OCI-LY1 (cell line): ENCODE measurements at regions not wholly inside any gene's neighbourhood (a gene's known extent, or its start where the extent isn't known, plus 50 kb on each side); places are given as distances from the start of the nearest gene placed in this dataset.

ENCODE experiments used
- H2AFZ ChIP-seq: fragments of 200-600 bp; sonication (generic), shearing (Covaris generic); 2 replicates; pipeline ENCODE4 v1.6.0; 2014; ENCODE audit warnings: antibody characterized with exemption, mild to moderate bottlenecking, low read length
- H3F3A ChIP-seq: fragments of 200-600 bp; sonication (generic), shearing (Covaris generic); 2 replicates; pipeline ENCODE4 v1.6.0; 2014; ENCODE audit warnings: mild to moderate bottlenecking, antibody characterized with exemption, low read length, moderate library complexity; ENCODE audit not compliant: insufficient read depth
- H3K27ac ChIP-seq: fragments of 200-600 bp; sonication (generic); 2 replicates; pipeline ENCODE4 v1.5.1; 2014; ENCODE audit warnings: low read length, mixed run types, mild to moderate bottlenecking, low read depth; ENCODE audit not compliant: poor library complexity, severe bottlenecking
- H3K27me3 ChIP-seq: fragments of 200-600 bp; sonication (generic); 2 replicates; pipeline ENCODE4 v1.6.0; 2014; ENCODE audit warnings: antibody characterized with exemption, mild to moderate bottlenecking, low read length, moderate library complexity; ENCODE audit not compliant: insufficient read depth
- H3K36me3 ChIP-seq: fragments of 200-600 bp; sonication (generic); 2 replicates; pipeline ENCODE4 v1.6.1; 2014; ENCODE audit warnings: mild to moderate bottlenecking, antibody characterized with exemption, low read length, moderate library complexity, mixed read lengths; ENCODE audit not compliant: insufficient read depth
- H3K4me1 ChIP-seq: fragments of 200-600 bp; sonication (generic); 2 replicates; pipeline ENCODE4 v1.5.1; 2014; ENCODE audit warnings: mild to moderate bottlenecking, low read length, moderate library complexity; ENCODE audit not compliant: insufficient read depth, severe bottlenecking
- H3K4me2 ChIP-seq: fragments of 200-600 bp; sonication (generic), shearing (Covaris generic); 2 replicates; pipeline ENCODE4 v1.6.1; 2014; ENCODE audit warnings: low read length
- H3K4me3 ChIP-seq: fragments of 200-600 bp; sonication (generic); 2 replicates; pipeline ENCODE4 v1.5.1; 2014; ENCODE audit warnings: low read length, low read depth, mild to moderate bottlenecking, mixed read lengths; ENCODE audit not compliant: poor library complexity, severe bottlenecking
- H3K79me2 ChIP-seq: fragments of 200-600 bp; shearing (Covaris generic); 2 replicates; pipeline ENCODE4 v1.6.1; 2016; ENCODE audit warnings: mixed run types, low read length, mixed read lengths; ENCODE audit not compliant: insufficient read depth
- H3K9ac ChIP-seq: fragments of 200-600 bp; sonication (generic), shearing (Covaris generic); 2 replicates; pipeline ENCODE4 v1.6.1; 2014; ENCODE audit warnings: mild to moderate bottlenecking, low read length, mixed read lengths
- H3K9me2 ChIP-seq: fragments of 200-600 bp; sonication (generic), shearing (Covaris generic); 2 replicates; pipeline ENCODE4 v1.6.1; 2014; ENCODE audit warnings: low read depth, mild to moderate bottlenecking, low read length, mixed read lengths
- H3K9me3 ChIP-seq: fragments of 200-600 bp; shearing (Covaris generic); 2 replicates; pipeline ENCODE4 v1.6.1; 2014; ENCODE audit warnings: low read length, mixed read lengths
- H4K20me1 ChIP-seq: fragments of 200-600 bp; sonication (generic), shearing (Covaris generic); 2 replicates; pipeline ENCODE4 v1.6.0; 2016; ENCODE audit warnings: mild to moderate bottlenecking, low read length; ENCODE audit not compliant: insufficient read depth
- CTCF ChIP-seq: fragments of 200-600 bp; sonication (generic), shearing (Covaris generic); IDR thresholded peaks from 2 replicates; pipeline ENCODE4 v1.5.1; 2017; ENCODE audit warnings: mild to moderate bottlenecking, antibody characterized with exemption, low read length, moderate library complexity, mixed read lengths
- EZH2 ChIP-seq: fragments of 200-600 bp; sonication (generic), shearing (Covaris generic); IDR thresholded peaks from 2 replicates; pipeline ENCODE4 v1.8.0; 2017; ENCODE audit warnings: borderline replicate concordance, mixed run types, mild to moderate bottlenecking, antibody characterized with exemption, low read length, moderate library complexity, mixed read lengths

- Histone ChIP-seq H3K4me3 (no peak overlapping the region), H3K36me3 (no peaks in the 10 kb centered on the region), H3F3A (no peaks in the 10 kb centered on the region), H3K9me3 (no peaks in the 10 kb centered on the region), H3K79me2 (no peaks in the 10 kb centered on the region), H2AFZ (no peak overlapping the region), H4K20me1 (no peaks in the 10 kb centered on the region), H3K4me2 (no peak overlapping the region), H3K9me2 (no peaks in the 10 kb centered on the region), H3K27ac (no peak overlapping the region), H3K27me3 (no peaks in the 10 kb centered on the region), H3K4me1 (no peaks in the 10 kb centered on the region), H3K9ac (no peak overlapping the region)
- TF ChIP-seq EZH2 (no peak), CTCF (no peak)
Observed at GRCh38 chr18:75489493-75490190, 62.1 kb upstream of the SMIM21 start.

DNA sequence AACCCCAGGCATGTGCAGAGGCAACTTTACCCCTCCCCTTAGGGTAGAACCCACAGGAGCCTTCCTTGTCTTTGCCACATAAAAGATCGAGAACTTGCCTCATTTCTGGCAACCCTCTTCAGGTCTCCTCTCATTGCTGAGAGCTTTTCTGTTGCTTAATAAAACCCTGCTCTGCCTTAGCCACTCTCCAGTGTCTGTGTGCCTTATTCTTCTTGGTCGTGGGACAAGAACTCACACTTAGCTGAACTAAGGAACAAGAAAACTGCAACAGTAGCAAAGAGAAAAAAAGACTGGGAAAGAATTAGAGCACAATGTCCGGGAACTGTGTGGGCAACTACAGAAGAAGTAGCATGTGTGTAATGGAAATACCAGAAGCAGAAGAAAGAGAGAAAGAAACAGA is 56.2 kb upstream of the SMIM21 start:
- no peaks in the 10 kb centered on the region for H3K27me3 ChIP-seq
- no peaks in the 10 kb centered on the region for H4K20me1 ChIP-seq
- no peak overlapping the region for H2AFZ ChIP-seq
- H3K9me3 ChIP-seq: peaks cover 11% of the 10 kb centered on the region; the same call in 1 of the 2 replicates
- no peaks in the 10 kb centered on the region for H3K9me2 ChIP-seq
- H3K4me3 ChIP-seq: no peak overlapping the region
- H3K4me2 ChIP-seq: no peak overlapping the region
- H3K79me2 ChIP-seq: no peaks in the 10 kb centered on the region
- no peaks in the 10 kb centered on the region for H3F3A ChIP-seq
- no peaks in the 10 kb centered on the region for H3K4me1 ChIP-seq
- no peak overlapping the region for H3K27ac ChIP-seq
- TF ChIP-seq EZH2 (no peak), CTCF (no peak)
- H3K36me3 ChIP-seq: no peaks in the 10 kb centered on the region
- H3K9ac ChIP-seq: no peak overlapping the region

DNA sequence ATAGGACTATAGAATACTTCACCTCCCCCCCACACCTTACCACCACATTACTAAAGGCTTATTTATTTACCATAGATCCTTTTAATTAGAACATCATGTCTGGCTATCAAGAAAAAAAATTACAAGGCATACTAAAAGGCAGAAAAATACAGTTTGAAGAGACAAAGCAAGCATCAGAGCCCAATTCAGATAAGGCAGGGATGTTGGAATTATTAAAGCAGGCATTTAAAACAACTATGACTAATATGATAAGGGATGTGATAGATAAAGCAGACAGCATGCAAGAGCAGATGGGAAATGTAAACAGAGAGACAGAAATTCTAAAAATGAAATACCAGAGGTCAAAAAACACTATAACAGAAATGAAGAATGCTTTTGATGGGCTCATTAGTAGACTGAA is 55.4 kb upstream of the SMIM21 start:
- Histone ChIP-seq H3K36me3 (no peaks in the 10 kb centered on the region), H3K4me3 (no peak overlapping the region), H2AFZ (no peak overlapping the region), H3K9me2 (no peaks in the 10 kb centered on the region), H3K9me3 (peaks cover 11% of the 10 kb centered on the region; the same call in 1 of the 2 replicates), H3K27ac (no peak overlapping the region), H3K27me3 (no peaks in the 10 kb centered on the region), H3K4me2 (no peak overlapping the region), H3K4me1 (no peaks in the 10 kb centered on the region), H3F3A (no peaks in the 10 kb centered on the region), H3K9ac (no peak overlapping the region), H3K79me2 (no peaks in the 10 kb centered on the region), H4K20me1 (no peaks in the 10 kb centered on the region)
- no peak for TF ChIP-seq CTCF
- TF ChIP-seq EZH2: no peak
